ENCODE measurements at regions not wholly inside any gene's neighbourhood (a gene's known extent, or its start where the extent isn't known, plus 50 kb on each side); places are given as distances from the start of the nearest gene placed in this dataset.

DNA sequence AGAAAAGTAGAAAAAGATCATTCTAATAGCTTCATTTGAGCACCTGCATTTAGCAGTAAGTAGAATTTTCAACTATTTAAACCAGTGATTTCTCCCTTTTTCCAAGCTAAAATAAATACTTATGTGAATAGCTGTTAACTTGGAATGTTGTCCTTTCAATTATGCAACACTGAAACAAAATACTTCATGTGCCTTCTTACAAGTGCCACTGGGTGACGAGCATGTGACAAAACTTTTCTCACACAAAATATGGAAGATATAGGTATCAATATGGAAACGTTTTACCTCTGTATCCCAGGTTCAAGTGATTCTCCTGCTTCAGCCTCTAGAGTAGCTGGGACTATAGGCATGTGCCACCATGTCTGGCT lies 708.3 kb downstream of the STIM2 start:
- TF ChIP-seq, protein P1, sequence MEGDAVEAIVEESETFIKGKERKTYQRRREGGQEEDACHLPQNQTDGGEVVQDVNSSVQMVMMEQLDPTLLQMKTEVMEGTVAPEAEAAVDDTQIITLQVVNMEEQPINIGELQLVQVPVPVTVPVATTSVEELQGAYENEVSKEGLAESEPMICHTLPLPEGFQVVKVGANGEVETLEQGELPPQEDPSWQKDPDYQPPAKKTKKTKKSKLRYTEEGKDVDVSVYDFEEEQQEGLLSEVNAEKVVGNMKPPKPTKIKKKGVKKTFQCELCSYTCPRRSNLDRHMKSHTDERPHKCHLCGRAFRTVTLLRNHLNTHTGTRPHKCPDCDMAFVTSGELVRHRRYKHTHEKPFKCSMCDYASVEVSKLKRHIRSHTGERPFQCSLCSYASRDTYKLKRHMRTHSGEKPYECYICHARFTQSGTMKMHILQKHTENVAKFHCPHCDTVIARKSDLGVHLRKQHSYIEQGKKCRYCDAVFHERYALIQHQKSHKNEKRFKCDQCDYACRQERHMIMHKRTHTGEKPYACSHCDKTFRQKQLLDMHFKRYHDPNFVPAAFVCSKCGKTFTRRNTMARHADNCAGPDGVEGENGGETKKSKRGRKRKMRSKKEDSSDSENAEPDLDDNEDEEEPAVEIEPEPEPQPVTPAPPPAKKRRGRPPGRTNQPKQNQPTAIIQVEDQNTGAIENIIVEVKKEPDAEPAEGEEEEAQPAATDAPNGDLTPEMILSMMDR (IDR thresholded peaks at IDR 0.05), result no peak
- TF ChIP-seq ZFX (IDR thresholded peaks at IDR 0.05; ENCODE audit: borderline replicate concordance), result no peak
